ENCODE measurements at regions not wholly inside any gene's neighbourhood (a gene's known extent, or its start where the extent isn't known, plus 50 kb on each side); places are given as distances from the start of the nearest gene placed in this dataset.

- TF ChIP-seq ARNT (IDR thresholded peaks at IDR 0.05) (no peak), HDGF (IDR thresholded peaks at IDR 0.05; ENCODE audit: borderline replicate concordance) (no peak), SP1 (IDR thresholded peaks at IDR 0.05) (no peak), NFRKB (IDR thresholded peaks at IDR 0.05) (no peak), PKNOX1 (IDR thresholded peaks at IDR 0.05) (no peak)
Measured at GRCh38 chr5:129173771-129174170, 79.2 kb downstream of the ISOC1 start.
